Endothelial cell of hepatic sinusoid (primary cell): ENCODE measurements at regions not wholly inside any gene's neighbourhood (a gene's known extent, or its start where the extent isn't known, plus 50 kb on each side); places are given as distances from the start of the nearest gene placed in this dataset.

Experiments used
- in situ Hi-C: cut with HindIII; loops from 2 replicates; pipeline ENCODE4 v1.10.0; 2017; ENCODE audit warnings: low sequenced_read_pairs

DNA sequence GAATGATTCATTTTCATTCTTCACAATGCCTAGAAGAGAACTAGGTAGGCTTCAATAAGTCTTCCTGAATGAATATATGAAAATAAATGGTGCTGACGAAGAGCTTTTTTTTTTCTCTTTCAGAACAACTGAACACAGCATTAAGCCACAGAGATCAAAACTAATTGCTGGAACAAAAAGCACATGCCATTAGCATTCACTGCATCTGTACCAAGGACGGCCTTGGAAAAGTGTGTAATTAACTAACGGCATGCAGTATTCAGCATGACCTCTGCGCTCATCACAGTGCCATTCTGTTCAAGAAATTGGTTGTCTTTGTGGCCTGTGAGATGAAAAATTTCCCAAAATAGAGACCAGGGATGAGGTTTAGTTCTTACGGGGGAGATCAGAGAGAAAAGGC is 99.3 kb downstream of the NUDT12 start:
- in situ Hi-C loops, result no loop called here

DNA sequence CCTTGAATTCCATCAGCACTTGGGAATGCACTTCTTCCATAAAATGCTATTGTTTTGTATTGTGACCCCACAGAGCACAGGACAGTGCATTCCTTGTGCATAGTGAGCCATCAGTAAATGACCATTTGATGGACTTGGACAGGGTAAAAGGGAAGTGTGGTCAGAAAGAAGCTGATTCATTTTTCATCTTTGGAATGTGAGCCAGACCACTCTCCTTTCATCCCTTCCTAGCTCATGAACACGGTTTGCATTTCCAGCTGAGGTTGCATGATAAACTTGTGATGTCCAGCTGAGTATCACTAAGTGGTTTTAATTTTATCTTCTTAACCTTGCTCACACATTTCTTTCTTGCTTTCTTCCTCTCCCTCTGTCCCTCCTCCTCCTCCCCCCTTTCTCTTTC is 101.3 kb downstream of the NUDT12 start:
- in situ Hi-C loops, result no loop called here

DNA sequence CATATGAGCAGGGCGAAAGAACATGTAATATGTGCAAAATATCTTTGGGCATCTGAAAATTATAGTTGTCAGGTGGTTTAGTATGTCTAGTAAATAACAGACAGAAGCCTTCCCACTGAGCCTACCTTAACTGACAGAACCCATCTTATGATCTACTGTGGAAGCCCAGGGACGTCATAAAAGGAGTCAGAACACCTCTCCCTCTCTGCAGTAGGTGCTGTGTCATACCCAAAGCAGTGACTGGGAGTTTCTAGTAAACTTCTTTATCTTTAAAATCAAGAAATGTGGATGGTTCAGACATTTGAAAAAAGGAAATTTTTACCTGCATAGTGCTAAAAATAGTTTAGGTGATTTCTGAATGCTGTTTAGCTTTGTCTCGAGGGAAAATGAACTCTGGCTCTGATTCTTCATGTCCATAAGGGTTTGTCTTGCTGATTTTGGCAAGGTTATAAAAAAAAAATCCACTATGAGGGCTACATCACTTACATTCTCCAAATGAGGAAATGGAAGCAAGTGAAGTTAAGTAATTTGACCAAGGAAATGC is 104.0 kb downstream of the NUDT12 start:
- in situ Hi-C loops, result no loop called here

- in situ Hi-C loops, result no loop called here
Measured at GRCh38 chr5:103456476-103456875, 106.1 kb downstream of the NUDT12 start.

DNA sequence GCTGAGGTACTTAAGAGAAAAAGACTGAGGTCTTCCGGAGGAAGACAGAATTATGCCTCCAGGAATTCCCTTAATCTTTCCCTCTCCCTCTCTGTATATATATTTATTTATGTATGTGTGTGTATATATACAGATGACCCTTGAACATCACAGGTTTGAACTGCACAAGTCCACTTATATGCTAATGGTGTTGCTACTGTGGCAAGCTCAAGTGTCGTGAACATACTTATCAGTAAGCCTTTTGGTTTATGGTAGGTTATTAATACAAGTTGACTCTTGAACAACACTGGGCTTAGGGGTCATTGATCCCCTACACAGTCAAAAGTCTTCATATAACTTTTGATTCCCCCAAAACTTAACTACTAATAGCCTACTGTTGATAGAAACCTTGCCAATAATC is 106.8 kb downstream of the NUDT12 start:
- in situ Hi-C loops, result no loop called here

DNA sequence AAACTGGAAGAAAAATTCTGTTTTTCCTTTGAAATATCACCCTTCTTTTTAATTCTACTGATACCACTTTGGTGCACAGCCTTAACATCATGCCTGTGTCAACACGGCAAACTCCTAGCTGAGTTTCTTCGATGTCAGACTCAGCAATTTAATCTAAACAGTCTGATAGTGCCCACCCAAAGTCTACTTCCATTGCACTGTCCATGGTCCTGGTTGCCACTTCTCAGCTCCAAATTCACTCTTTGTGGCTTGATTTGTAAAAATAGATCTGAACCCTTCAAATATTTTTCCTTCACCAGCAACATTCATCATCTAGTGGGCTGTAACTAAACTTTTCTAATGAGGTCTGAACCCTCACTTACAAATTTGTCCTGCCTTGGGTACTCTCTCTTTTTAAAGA is 107.8 kb downstream of the NUDT12 start:
- in situ Hi-C loops, result no loop called here

DNA sequence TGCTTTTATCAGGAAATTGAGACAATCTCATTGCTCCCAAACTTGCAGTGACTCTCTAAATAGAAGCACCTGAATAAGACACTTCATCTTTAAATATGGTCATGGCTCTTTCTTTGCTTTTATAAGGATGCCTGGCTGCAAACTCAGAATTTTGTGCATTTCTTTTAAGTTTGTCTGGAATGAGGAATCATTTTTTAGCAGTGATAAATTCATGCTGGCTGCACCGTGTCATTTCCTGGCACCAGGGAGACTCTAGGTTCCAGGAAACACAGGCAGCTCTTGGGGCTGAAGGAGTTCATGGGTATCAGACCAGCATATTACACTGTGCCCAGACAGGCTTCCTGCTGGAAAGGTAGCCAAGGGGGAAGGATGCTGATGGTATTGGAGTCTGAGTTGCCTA is 109.9 kb downstream of the NUDT12 start:
- in situ Hi-C loops, result no loop called here

- in situ Hi-C loops, result no loop called here
Measured at GRCh38 chr5:103452089-103452488, 110.5 kb downstream of the NUDT12 start.

DNA sequence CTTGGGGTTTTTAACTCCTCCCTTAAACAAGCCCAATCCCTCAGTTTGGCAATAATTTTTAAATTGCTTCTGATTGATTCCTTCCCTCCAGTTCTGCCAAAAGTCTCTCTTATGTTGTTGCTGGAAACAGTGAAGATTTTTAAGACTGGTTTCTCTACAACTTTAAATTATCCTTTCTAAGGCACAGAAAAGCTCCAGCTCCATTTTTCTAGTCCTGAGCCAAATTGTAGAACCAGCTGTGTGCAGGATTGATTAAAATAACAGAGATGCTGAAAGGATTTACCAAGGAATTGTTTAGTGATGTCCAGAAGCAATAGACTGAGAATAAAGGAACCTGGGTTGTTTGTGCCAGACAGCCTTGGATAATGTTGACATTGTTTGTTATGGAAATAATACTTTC is 111.3 kb downstream of the NUDT12 start:
- in situ Hi-C loops, result no loop called here

GRCh38 chr5:103450333-103451061 is 112.1 kb downstream of the NUDT12 start:
- in situ Hi-C loops, result no loop called here

GRCh38 chr5:103446813-103447212 is 115.8 kb downstream of the NUDT12 start:
- in situ Hi-C loops, result no loop called here

GRCh38 chr5:103445426-103446035 is 117.1 kb downstream of the NUDT12 start:
- in situ Hi-C loops, result no loop called here

DNA sequence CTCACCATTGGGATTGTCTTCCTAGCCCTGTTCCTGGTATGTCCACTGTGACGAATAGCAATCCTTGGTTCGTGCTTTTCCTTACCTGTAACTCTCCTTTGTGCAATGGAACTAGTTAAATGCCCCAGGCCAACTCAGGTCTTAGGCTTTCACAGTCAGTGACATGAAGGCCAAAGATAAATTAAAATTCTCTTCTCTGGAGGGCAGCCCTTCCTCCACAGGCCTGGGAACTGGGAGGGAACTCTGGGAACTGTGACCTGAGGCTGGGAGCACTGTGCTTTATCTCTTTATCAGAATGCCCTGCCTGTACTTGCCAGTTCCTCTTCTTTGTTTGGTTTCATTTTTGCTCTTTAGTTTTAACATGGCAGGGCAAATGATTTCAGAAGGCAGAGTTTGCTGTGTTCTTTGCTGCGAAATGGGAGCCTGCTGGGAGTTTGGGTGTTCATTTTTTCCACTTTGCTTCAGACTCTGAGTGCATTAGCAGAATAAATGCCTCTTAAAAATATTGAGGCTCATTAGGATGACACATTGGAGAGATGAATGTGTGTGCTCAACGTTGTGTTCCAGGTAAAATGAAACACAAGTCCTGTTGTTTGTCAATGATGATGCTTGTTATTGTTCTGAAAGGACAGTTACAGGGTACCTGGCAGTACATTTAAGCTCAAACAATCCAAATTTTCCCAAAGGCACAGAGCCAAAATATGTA is 118.1 kb downstream of the NUDT12 start:
- in situ Hi-C loops, result no loop called here

DNA sequence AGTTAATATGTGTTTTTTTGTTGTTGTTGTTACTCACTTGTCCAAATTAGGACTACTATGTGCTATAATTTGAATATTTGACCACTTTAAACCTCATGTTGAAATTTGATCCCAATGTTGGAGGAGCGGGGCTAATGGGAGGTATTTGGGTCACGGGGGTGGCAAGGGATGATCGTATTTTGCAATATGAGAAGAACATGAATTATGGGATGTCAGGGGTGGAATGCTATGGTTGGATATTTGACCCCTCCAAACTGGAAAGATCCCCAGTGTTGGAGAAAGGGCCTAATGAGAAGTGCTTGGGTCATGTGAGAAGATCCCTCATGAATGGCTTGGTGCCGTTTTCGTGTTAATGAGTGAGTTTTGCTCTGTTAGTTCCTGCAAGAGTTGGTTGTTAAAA is 119.8 kb downstream of the NUDT12 start:
- in situ Hi-C loops, result no loop called here

DNA sequence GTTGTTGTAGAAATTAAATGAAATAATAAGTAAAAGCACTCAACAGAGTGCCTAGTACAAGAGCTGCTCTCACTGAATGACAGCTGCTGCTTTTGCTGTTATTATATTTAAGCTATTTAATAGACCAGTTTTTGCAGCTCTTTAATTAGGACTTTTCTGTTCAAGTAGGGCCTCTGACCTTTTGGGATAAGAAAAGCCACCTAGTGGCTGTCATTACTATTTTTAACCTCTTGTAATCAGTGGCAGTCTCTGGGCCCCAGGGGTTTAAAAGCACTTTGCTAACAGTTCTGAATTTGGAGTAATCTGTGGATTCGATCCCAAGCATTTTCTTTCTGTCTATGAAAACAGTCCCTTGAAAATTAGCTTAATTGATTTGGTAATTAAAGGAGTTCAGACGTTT is 121.1 kb downstream of the NUDT12 start:
- in situ Hi-C loops, result no loop called here

- in situ Hi-C loops, result no loop called here
Measured at GRCh38 chr5:103439007-103439406, 123.6 kb downstream of the NUDT12 start.

DNA sequence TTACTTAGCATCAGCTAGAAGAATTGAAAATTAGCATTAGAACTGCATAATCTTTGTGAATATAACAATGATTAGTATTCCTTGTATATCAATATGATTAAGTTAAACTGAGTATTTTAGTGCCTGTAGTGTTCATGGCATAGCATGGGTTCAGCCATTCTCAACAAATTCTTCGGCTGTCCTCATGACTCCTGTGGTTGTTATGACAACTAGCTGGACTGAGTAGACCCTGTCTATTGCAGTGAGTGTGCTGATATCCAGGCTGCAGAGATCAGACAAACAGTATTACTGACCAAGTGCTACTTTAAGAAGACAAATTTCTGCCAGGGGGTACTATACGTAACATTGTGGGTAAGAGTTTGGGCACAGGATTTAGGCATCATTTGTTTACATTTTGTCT is 125.9 kb downstream of the NUDT12 start:
- in situ Hi-C loops, result no loop called here

DNA sequence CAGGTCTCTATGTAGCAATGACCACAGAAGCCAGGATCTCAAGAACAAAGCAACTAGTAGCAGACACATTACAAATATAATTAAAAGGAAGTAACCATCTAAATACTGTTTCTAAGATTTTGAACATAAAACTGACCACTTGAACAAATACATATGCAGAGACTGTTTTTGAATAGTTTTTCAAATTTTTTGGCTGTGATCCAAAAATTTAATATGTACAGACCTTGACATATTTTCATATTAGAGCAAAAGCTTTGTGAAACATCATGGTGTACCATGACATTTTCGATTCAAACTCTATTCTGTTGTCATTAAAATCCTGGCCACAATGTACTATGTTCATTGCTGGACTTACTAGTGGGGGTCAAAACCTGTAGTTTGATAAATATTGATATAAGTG is 126.5 kb downstream of the NUDT12 start:
- in situ Hi-C loops, result no loop called here

GRCh38 chr5:103435136-103435889 is 127.3 kb downstream of the NUDT12 start:
- in situ Hi-C loops, result no loop called here

DNA sequence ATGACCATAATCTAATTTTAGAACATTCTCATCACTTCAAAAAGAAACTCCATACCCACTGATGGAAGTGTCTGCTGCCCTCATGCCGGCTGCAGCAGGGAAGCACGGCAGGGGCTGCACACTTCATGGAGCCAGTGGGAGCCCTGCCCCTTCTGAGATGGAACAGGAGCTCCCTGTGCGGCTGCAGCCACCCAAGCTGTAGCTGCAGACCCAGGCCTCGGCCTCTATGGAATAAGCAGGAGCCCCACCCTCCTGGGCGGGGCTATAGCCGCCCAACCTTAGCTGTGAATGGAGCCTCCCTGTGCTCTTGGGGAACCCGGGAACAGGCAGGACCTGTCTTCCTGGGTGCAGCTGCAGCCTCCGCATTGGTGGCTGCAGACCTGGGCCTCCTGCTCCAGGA is 128.5 kb downstream of the NUDT12 start:
- in situ Hi-C loops, result no loop called here

DNA sequence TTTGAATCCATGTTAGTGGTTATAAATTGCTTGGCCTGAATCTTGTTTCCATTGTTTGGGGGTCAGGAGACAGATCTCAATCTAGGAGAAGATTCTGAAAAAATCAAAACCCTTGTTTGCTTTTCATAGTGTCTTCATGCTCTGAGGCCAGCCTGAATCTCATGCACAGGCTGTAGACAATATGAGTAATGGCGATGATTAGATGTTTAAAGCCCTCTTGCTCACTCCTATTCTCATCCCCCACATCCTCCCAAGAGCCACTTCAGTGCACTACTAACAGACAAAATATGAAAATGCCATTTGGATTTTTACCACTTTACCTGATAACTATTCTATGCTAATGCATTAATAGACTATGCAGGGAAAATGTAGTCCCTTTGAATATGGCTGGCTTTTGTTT is 129.4 kb downstream of the NUDT12 start:
- in situ Hi-C loops, result no loop called here
